ACC112 (cell line): ENCODE measurements at regions not wholly inside any gene's neighbourhood (a gene's known extent, or its start where the extent isn't known, plus 50 kb on each side); places are given as distances from the start of the nearest gene placed in this dataset.

Experiments used
- H2AFZ ChIP-seq: fragments of 200-600 bp; sonication (generic); one replicate; pipeline ENCODE4 v1.6.0; 2017; ENCODE audit warnings: antibody characterized with exemption, low read length; ENCODE audit not compliant: unreplicated experiment
- H3K27ac ChIP-seq: fragments of 200-600 bp; sonication (generic); 2 replicates; pipeline ENCODE4 v1.5.1; 2014; ENCODE audit warnings: low read depth, mild to moderate bottlenecking, antibody characterized with exemption, low read length, moderate library complexity
- H3K27me3 ChIP-seq: fragments of 200-600 bp; sonication (generic); 2 replicates; pipeline ENCODE4 v1.6.1; 2014; ENCODE audit warnings: mild to moderate bottlenecking, antibody characterized with exemption, low read length, moderate library complexity, mixed read lengths; ENCODE audit not compliant: insufficient read depth
- H3K36me3 ChIP-seq: fragments of 200-600 bp; sonication (generic); 2 replicates; pipeline ENCODE4 v1.6.1; 2016; ENCODE audit warnings: mild to moderate bottlenecking, antibody characterized with exemption, low read length, moderate library complexity, mixed read lengths; ENCODE audit not compliant: insufficient read depth
- H3K4me1 ChIP-seq: fragments of 200-600 bp; sonication (generic); one replicate; pipeline ENCODE4 v1.6.1; 2016; ENCODE audit warnings: low read length, mixed read lengths; ENCODE audit not compliant: insufficient read depth, unreplicated experiment, control insufficient read depth
- H3K4me3 ChIP-seq: fragments of 200-600 bp; sonication (generic); 2 replicates; pipeline ENCODE4 v1.5.1; 2014; ENCODE audit warnings: mild to moderate bottlenecking, low read depth, low read length
- H3K79me2 ChIP-seq: fragments of 200-600 bp; sonication (generic); one replicate; pipeline ENCODE4 v1.6.0; 2016; ENCODE audit warnings: low read length; ENCODE audit not compliant: control insufficient read depth, unreplicated experiment, insufficient read depth

GRCh38 chr5:167177736-167178135 is 1113.7 kb upstream of the WWC1 start:
- H3K79me2 ChIP-seq = no peaks in the 10 kb centered on the region
- H3K27ac ChIP-seq = no peak overlapping the region
- no peaks in the 10 kb centered on the region for H3K27me3 ChIP-seq
- H2AFZ ChIP-seq = no peak overlapping the region
- no peaks in the 10 kb centered on the region for H3K36me3 ChIP-seq
- no peaks in the 10 kb centered on the region for H3K4me1 ChIP-seq
- H3K4me3 ChIP-seq = no peak overlapping the region

- no peak overlapping the region for H2AFZ ChIP-seq
- H3K27me3 ChIP-seq = no peaks in the 10 kb centered on the region
- H3K36me3 ChIP-seq = no peaks in the 10 kb centered on the region
- no peaks in the 10 kb centered on the region for H3K79me2 ChIP-seq
- H3K4me1 ChIP-seq = no peaks in the 10 kb centered on the region
- no peak overlapping the region for H3K27ac ChIP-seq
- H3K4me3 ChIP-seq = no peak overlapping the region
Observed at GRCh38 chr5:167180906-167181305, 1110.5 kb upstream of the WWC1 start.

DNA sequence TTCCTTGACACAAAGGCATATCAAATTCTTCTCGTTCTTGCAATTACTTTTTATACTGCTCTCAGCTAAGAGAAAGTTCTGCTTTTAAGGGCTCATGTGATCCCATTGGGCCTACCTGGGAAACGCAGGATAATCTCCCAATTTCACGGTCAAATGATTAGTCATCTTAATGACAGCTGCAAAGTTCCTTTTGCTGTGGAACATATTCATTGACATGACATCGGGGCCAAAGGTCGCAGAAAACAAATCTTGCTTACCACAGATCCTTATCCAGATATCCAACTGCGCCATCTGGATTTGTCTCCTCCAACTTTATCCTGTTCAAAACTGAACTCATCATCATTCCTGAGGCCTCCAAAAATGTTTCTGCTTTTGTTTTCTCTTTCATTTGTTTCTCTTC is 1085.6 kb upstream of the WWC1 start:
- Histone ChIP-seq H3K27ac (no peak overlapping the region), H3K79me2 (no peaks in the 10 kb centered on the region), H3K4me3 (no peak overlapping the region), H3K36me3 (no peaks in the 10 kb centered on the region), H2AFZ (no peak overlapping the region), H3K4me1 (no peaks in the 10 kb centered on the region), H3K27me3 (no peaks in the 10 kb centered on the region)

GRCh38 chr5:167207081-167207480 is 1084.4 kb upstream of the WWC1 start:
- Histone ChIP-seq H3K27me3 (no peaks in the 10 kb centered on the region), H3K79me2 (no peaks in the 10 kb centered on the region), H3K36me3 (no peaks in the 10 kb centered on the region), H3K4me3 (no peak overlapping the region), H2AFZ (no peak overlapping the region), H3K27ac (no peak overlapping the region), H3K4me1 (no peaks in the 10 kb centered on the region)

GRCh38 chr5:167208911-167209310 is 1082.5 kb upstream of the WWC1 start:
- no peaks in the 10 kb centered on the region for H3K79me2 ChIP-seq
- H3K4me1 ChIP-seq = no peaks in the 10 kb centered on the region
- no peak overlapping the region for H2AFZ ChIP-seq
- no peaks in the 10 kb centered on the region for H3K27me3 ChIP-seq
- H3K27ac ChIP-seq = no peak overlapping the region
- no peaks in the 10 kb centered on the region for H3K36me3 ChIP-seq
- no peak overlapping the region for H3K4me3 ChIP-seq

- Histone ChIP-seq H3K79me2 (no peaks in the 10 kb centered on the region), H3K4me3 (no peak overlapping the region), H3K36me3 (no peaks in the 10 kb centered on the region), H2AFZ (no peak overlapping the region), H3K27ac (no peak overlapping the region), H3K4me1 (no peaks in the 10 kb centered on the region), H3K27me3 (no peaks in the 10 kb centered on the region)
Observed at GRCh38 chr5:167217097-167217743, 1074.2 kb upstream of the WWC1 start.

DNA sequence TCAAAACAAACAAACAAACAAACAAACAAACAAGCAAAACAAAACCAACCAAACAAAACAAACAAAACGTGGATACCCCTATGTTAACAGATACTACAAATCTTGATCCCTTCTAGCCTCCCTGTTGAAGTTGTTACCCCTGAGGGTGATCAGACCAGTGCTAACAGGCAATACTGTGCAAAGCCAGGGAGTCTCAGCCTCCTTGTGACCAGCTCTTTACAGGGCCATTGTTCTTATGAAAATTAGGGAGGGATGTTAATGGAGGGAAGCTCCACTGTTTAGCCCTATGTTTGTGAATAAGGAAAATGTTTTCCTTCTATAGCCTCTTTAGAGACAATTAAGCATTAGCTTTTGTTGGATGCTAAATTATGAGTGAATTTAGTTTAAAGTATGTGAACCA is 1072.1 kb upstream of the WWC1 start:
- no peaks in the 10 kb centered on the region for H3K79me2 ChIP-seq
- H3K4me3 ChIP-seq = no peak overlapping the region
- H3K36me3 ChIP-seq = no peaks in the 10 kb centered on the region
- no peaks in the 10 kb centered on the region for H3K27me3 ChIP-seq
- no peak overlapping the region for H3K27ac ChIP-seq
- no peak overlapping the region for H2AFZ ChIP-seq
- H3K4me1 ChIP-seq = no peaks in the 10 kb centered on the region

DNA sequence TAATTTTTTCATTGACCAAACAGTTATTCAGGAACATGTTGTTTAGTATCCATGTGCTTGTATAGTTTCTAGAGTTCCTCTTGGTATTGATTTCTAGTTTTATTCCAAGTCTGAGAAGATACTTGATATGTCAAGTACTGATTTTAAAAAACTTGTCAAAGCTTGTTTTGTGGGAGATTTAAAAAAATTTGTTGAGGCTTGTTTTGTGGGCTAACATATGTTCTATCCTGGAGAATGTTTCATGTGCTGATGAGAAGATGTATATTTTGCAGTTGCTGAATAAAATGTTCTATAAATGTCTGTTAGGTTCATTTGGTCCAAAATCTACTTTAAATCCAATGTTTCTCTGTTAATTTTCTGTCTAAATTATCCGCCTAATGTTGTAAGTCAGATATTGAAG is 1065.1 kb upstream of the WWC1 start:
- no peaks in the 10 kb centered on the region for H3K36me3 ChIP-seq

GRCh38 chr5:167228134-167228533 is 1063.3 kb upstream of the WWC1 start:
- Histone ChIP-seq H2AFZ (no peak overlapping the region), H3K79me2 (no peaks in the 10 kb centered on the region), H3K27ac (no peak overlapping the region), H3K4me3 (no peak overlapping the region), H3K36me3 (no peaks in the 10 kb centered on the region), H3K27me3 (no peaks in the 10 kb centered on the region), H3K4me1 (no peaks in the 10 kb centered on the region)

More for the DNA sequence above, 1065.1 kb upstream of the WWC1 start:
- H3K27ac ChIP-seq = no peak overlapping the region
- no peak overlapping the region for H2AFZ ChIP-seq
- H3K4me1 ChIP-seq = no peaks in the 10 kb centered on the region
- H3K4me3 ChIP-seq = no peak overlapping the region
- H3K27me3 ChIP-seq = no peaks in the 10 kb centered on the region
- H3K79me2 ChIP-seq = no peaks in the 10 kb centered on the region

DNA sequence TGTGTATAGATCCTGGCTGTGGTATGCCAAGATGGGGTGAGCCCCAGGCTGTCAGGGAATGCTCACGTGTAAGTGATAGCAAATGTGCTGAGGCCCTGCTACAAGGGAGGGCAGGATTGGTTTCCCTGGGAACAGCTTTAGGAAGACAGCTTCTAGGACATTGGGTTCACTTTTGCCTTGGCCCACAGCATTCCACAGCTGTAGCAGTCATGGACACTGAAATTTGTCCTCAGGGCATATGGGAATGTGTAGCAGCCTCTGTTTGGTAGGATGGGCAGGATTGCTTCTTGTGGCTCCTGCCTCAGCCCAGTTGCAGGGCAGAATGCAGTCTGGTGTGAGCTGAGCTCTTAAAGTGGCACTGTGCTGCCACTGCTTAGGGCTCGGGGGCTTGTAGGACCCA is 1061.7 kb upstream of the WWC1 start:
- no peaks in the 10 kb centered on the region for H3K79me2 ChIP-seq
- H3K27me3 ChIP-seq = no peaks in the 10 kb centered on the region
- H2AFZ ChIP-seq = no peak overlapping the region
- no peak overlapping the region for H3K27ac ChIP-seq
- H3K4me1 ChIP-seq = no peaks in the 10 kb centered on the region
- H3K4me3 ChIP-seq = no peak overlapping the region
- H3K36me3 ChIP-seq = no peaks in the 10 kb centered on the region

GRCh38 chr5:167230414-167230813 is 1061.0 kb upstream of the WWC1 start:
- H3K4me3 ChIP-seq = no peak overlapping the region
- H3K4me1 ChIP-seq = no peaks in the 10 kb centered on the region
- no peaks in the 10 kb centered on the region for H3K36me3 ChIP-seq
- H3K27me3 ChIP-seq = no peaks in the 10 kb centered on the region
- H2AFZ ChIP-seq = no peak overlapping the region
- no peaks in the 10 kb centered on the region for H3K79me2 ChIP-seq
- H3K27ac ChIP-seq = no peak overlapping the region
